SK-N-SH treated with all-trans-retinoic acid at 6 μM for 48 hours (cell line): ENCODE measurements at regions not wholly inside any gene's neighbourhood (a gene's known extent, or its start where the extent isn't known, plus 50 kb on each side); places are given as distances from the start of the nearest gene placed in this dataset.
"Not testable (repeated sequence)": the region's sequence is repeated elsewhere in the genome, so short reads cannot be mapped to it uniquely, and the experiment has no call there.

ENCODE experiments used
- CREB5 ChIP-seq: fragments of 250-450 bp; sonication (Bioruptor Pico); IDR thresholded peaks from 2 replicates; pipeline ENCODE4 v1.5.1; 2020; ENCODE audit warnings: low read depth, mild to moderate bottlenecking, moderate library complexity
- ISL1 ChIP-seq: fragments of 250-450 bp; sonication (Bioruptor Pico); IDR thresholded peaks from 2 replicates; pipeline ENCODE4 v2.1.2; 2022; ENCODE audit warnings: mild to moderate bottlenecking, moderate library complexity
- ZNF70 ChIP-seq: fragments of 450-650 bp; formaldehyde crosslinking; IDR thresholded peaks from 2 replicates; pipeline ENCODE4 v1.5.0; 2020; ENCODE audit warnings: mild to moderate bottlenecking, moderate library complexity

- TF ChIP-seq CREB5, ZNF70, ISL1 (CRISPR knock-in tag): not testable (repeated sequence)
Measured at GRCh38 chrX:128383846-128384245, 331.6 kb upstream of the ACTRT1 start.
